ENCODE measurements at regions not wholly inside any gene's neighbourhood (a gene's known extent, or its start where the extent isn't known, plus 50 kb on each side); places are given as distances from the start of the nearest gene placed in this dataset.

DNA sequence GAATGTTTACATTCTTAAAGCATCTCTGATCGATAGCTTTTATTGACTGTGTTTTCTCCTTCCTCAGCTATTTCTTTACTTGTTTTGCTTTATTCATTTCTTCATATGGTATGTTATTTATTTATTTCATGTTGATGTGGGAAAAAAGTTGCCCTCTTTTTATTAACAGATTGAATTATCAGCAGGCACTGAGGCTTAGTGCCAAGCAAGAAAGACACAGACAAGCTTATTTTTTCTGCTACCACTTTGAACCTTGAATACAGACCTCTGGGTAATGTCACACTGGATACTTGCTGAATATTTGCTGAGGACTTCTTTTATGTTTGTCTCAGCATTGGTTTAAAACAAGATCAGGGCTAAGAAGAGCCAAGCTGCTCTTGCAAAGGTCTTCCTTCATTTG is 162.0 kb upstream of the CNTN6 start:
- H3K4me1 ChIP-seq: no peaks in the 10 kb centered on the region
- intact Hi-C loops (cut with DNase I): no loop called here
- ATAC-seq: no peak
- DNase-seq: no peak
- TF ChIP-seq, protein P1, sequence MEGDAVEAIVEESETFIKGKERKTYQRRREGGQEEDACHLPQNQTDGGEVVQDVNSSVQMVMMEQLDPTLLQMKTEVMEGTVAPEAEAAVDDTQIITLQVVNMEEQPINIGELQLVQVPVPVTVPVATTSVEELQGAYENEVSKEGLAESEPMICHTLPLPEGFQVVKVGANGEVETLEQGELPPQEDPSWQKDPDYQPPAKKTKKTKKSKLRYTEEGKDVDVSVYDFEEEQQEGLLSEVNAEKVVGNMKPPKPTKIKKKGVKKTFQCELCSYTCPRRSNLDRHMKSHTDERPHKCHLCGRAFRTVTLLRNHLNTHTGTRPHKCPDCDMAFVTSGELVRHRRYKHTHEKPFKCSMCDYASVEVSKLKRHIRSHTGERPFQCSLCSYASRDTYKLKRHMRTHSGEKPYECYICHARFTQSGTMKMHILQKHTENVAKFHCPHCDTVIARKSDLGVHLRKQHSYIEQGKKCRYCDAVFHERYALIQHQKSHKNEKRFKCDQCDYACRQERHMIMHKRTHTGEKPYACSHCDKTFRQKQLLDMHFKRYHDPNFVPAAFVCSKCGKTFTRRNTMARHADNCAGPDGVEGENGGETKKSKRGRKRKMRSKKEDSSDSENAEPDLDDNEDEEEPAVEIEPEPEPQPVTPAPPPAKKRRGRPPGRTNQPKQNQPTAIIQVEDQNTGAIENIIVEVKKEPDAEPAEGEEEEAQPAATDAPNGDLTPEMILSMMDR (IDR thresholded peaks at IDR 0.05): no peak
- no peak overlapping the region for H3K4me3 ChIP-seq
- no peaks in the 10 kb centered on the region for H3K27me3 ChIP-seq (ENCODE audit: insufficient read depth in 3 of 3, low read length in 2 of 3)
- H3K27ac ChIP-seq: no peak overlapping the region
- H3K9me3 ChIP-seq: no peaks in the 10 kb centered on the region
- 83 to 95% (median 93%) methylated on average over 1 of the region's 1 CpG for WGBS, 3 donors
- no peaks in the 10 kb centered on the region for H3K36me3 ChIP-seq (ENCODE audit: insufficient read depth in 1 of 2, low read depth in 1 of 2)

DNA sequence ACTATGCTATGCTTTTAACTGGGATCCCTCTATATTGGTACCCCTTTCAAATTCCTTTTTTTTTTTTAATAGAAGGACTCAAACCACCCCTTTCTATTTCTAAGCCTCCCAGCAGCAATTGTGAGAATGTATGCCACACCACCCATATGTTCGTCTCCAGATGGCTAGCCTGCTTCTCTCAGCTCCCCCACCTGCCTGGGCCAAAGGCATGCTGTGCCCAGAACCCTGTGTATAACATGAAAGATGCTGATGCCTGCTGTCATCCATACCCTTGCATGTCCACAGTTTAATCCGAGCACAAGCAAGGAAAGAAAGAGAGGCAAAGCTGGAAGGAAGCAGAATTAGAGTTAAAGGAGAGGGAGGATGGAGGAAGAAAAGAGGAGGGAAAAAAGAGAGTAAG is 159.5 kb upstream of the CNTN6 start:
- WGBS, 3 donors: 57 to 65% (median 64%) methylated on average over 2 of the region's 2 CpGs

DNA sequence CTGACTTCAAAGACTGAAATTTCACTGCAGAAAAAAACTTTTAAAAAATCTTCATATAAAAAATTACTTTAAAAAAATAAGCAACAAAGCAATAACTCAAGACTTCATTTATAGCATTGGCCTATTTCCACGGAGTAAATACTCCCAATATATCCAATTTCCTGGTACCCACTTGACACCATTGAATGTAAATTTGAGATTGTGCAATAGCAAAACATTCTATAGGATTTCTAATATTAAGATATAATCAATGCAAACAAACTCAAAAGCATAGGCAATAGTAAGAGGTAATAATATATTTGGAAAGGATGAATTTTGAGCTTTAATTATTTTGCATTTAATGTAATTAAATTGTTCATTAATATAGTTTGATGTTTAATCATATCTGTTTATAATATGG is 148.0 kb upstream of the CNTN6 start:
- H3K27ac ChIP-seq: no peak overlapping the region
- intact Hi-C loops (cut with DNase I): no loop called here
- ATAC-seq: no peak
- no peaks in the 10 kb centered on the region for H3K9me3 ChIP-seq
- TF ChIP-seq, protein P1 (IDR thresholded peaks at IDR 0.05): no peak
- H3K36me3 ChIP-seq (ENCODE audit: insufficient read depth in 1 of 2, low read depth in 1 of 2): no peaks in the 10 kb centered on the region
- H3K27me3 ChIP-seq (ENCODE audit: insufficient read depth in 3 of 3, low read length in 2 of 3): no peaks in the 10 kb centered on the region
- DNase-seq: no peak
- 42 to 68% (median 46%) methylated on average over 1 of the region's 1 CpG for WGBS, 3 donors
- no peaks in the 10 kb centered on the region for H3K4me1 ChIP-seq
- no peak overlapping the region for H3K4me3 ChIP-seq

More for the DNA sequence above, 159.5 kb upstream of the CNTN6 start:
- H3K4me3 ChIP-seq: no peak overlapping the region
- DNase-seq: no peak
- no peaks in the 10 kb centered on the region for H3K36me3 ChIP-seq (ENCODE audit: insufficient read depth in 1 of 2, low read depth in 1 of 2)
- TF ChIP-seq, protein P1 (IDR thresholded peaks at IDR 0.05): no peak
- no peak for ATAC-seq
- no peaks in the 10 kb centered on the region for H3K9me3 ChIP-seq
- no peaks in the 10 kb centered on the region for H3K4me1 ChIP-seq
- H3K27ac ChIP-seq: no peak overlapping the region
- no peaks in the 10 kb centered on the region for H3K27me3 ChIP-seq (ENCODE audit: insufficient read depth in 3 of 3, low read length in 2 of 3)
- intact Hi-C loops (cut with DNase I): no loop called here

DNA sequence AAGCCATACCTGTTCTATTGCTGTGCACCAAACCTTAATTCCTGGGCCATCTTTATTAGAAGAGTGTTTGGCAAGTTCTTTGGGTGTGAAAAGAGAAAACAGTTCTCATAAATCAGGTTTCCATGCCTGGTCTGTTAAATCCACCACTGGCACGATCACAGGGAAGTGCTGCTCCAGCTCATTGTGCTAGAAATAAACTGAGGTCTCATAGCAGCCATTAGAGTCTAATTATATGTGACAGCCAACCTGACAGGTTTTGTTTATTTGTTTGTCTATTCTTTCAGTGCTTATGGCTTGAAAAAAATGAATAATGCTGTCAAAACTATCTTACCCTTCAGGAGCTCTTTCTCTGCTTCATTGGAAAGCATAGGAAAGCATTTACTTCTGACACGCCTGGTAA is 147.1 kb upstream of the CNTN6 start:
- 56 to 68% (median 64%) methylated on average over 2 of the region's 2 CpGs for WGBS, 3 donors
- intact Hi-C loops (cut with DNase I): no loop called here
- H3K27ac ChIP-seq: no peak overlapping the region
- H3K4me1 ChIP-seq: no peaks in the 10 kb centered on the region
- no peak for DNase-seq
- ATAC-seq: no peak
- H3K36me3 ChIP-seq (ENCODE audit: insufficient read depth in 1 of 2, low read depth in 1 of 2): no peaks in the 10 kb centered on the region
- no peaks in the 10 kb centered on the region for H3K9me3 ChIP-seq
- H3K27me3 ChIP-seq (ENCODE audit: insufficient read depth in 3 of 3, low read length in 2 of 3): no peaks in the 10 kb centered on the region
- TF ChIP-seq, protein P1 (IDR thresholded peaks at IDR 0.05): no peak
- no peak overlapping the region for H3K4me3 ChIP-seq

DNA sequence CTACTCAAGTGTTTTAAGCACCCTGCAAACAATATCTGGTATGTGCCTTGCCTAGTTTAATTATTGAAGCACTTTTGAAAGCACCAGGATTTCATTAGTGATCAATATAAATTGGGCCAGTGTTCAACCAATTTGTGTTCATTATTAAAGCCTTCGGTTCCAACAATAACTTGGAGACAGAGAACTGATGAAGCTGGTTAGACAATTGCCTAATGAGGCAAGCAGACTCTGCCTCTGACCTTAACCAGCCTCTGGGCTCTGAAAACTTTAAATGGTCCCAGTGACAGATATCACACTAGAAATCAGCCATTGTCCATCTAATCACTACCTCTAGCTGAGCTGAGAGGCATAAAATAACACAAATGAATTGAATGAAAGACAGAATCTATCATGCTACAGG is 139.9 kb upstream of the CNTN6 start:
- no peaks in the 10 kb centered on the region for H3K9me3 ChIP-seq
- H3K27ac ChIP-seq: no peak overlapping the region
- no peaks in the 10 kb centered on the region for H3K4me1 ChIP-seq
- H3K36me3 ChIP-seq (ENCODE audit: insufficient read depth in 1 of 2, low read depth in 1 of 2): no peaks in the 10 kb centered on the region
- no peaks in the 10 kb centered on the region for H3K27me3 ChIP-seq (ENCODE audit: insufficient read depth in 3 of 3, low read length in 2 of 3)
- ATAC-seq (no peak), DNase-seq (no peak)
- TF ChIP-seq, protein P1 (IDR thresholded peaks at IDR 0.05): no peak
- no peak overlapping the region for H3K4me3 ChIP-seq
- intact Hi-C loops (cut with DNase I): no loop called here
- WGBS, 3 donors: 81 to 100% (median 93%) methylated on average over 1 of the region's 1 CpG

Data from psoas muscle (tissue), 7 donors.